Osteoblast (primary cell): ENCODE measurements at regions not wholly inside any gene's neighbourhood (a gene's known extent, or its start where the extent isn't known, plus 50 kb on each side); places are given as distances from the start of the nearest gene placed in this dataset.

Experiments used
- DNase-seq: peaks from one replicate; pipeline ENCODE4 v3.0.0; 2011; ENCODE audit warnings: low spot score, mixed read lengths; ENCODE audit not compliant: insufficient read length; ENCODE audit errors: missing footprints
- H2AFZ ChIP-seq: 2 replicates; pipeline ENCODE4 v1.6.0; 2011; ENCODE audit warnings: mild to moderate bottlenecking, low read length
- H3K27ac ChIP-seq: 2 replicates; pipeline ENCODE4 v1.5.1; 2011; ENCODE audit warnings: mild to moderate bottlenecking, low read depth, low read length, moderate library complexity
- H3K27me3 ChIP-seq: 2 replicates; pipeline ENCODE4 v1.6.0; 2012; ENCODE audit warnings: mild to moderate bottlenecking, control low read depth, inconsistent platforms, low read length, moderate library complexity; ENCODE audit not compliant: insufficient read depth
- H3K36me3 ChIP-seq: 2 replicates; pipeline ENCODE4 v1.5.1; 2011; ENCODE audit warnings: mild to moderate bottlenecking, low read length, control low read depth, moderate library complexity; ENCODE audit not compliant: insufficient read depth
- H3K4me1 ChIP-seq: 2 replicates; pipeline ENCODE4 v1.5.1; 2011; ENCODE audit warnings: mild to moderate bottlenecking, low read length, control low read depth, moderate library complexity; ENCODE audit not compliant: insufficient read depth
- H3K4me2 ChIP-seq: 2 replicates; pipeline ENCODE4 v1.6.0; 2011; ENCODE audit warnings: mild to moderate bottlenecking, low read length; ENCODE audit not compliant: insufficient read depth
- H3K4me3 ChIP-seq: fragments of 200-600 bp; sonication (generic); 3 replicates; pipeline ENCODE4 v1.5.1; 2012; ENCODE audit warnings: mild to moderate bottlenecking, low read length, inconsistent platforms; ENCODE audit not compliant: insufficient read depth
- H3K79me2 ChIP-seq: 2 replicates; pipeline ENCODE4 v1.6.0; 2012; ENCODE audit warnings: mild to moderate bottlenecking, low read length, control low read depth, inconsistent platforms; ENCODE audit not compliant: insufficient read depth
- H3K9me3 ChIP-seq: 2 replicates; pipeline ENCODE4 v1.5.1; 2011; ENCODE audit warnings: low read depth, low read length, control low read depth
- H4K20me1 ChIP-seq: 2 replicates; pipeline ENCODE4 v1.6.0; 2012; ENCODE audit warnings: mild to moderate bottlenecking, low read length, control low read depth; ENCODE audit not compliant: insufficient read depth
- CTCF ChIP-seq: IDR thresholded peaks from 2 replicates; pipeline ENCODE4 v1.5.1; 2011; ENCODE audit warnings: mild to moderate bottlenecking, low read depth, low read length, moderate library complexity; ENCODE audit errors: extremely low read depth

GRCh38 chr6:6769466-6769865 lies 180.9 kb downstream of the LY86 start:
- Histone ChIP-seq H3K4me1 (no peaks in the 10 kb centered on the region), H3K36me3 (no peaks in the 10 kb centered on the region), H4K20me1 (no peaks in the 10 kb centered on the region), H3K27me3 (no peaks in the 10 kb centered on the region), H3K4me2 (no peak overlapping the region), H2AFZ (no peak overlapping the region), H3K27ac (no peak overlapping the region), H3K79me2 (no peaks in the 10 kb centered on the region), H3K4me3 (no peak overlapping the region), H3K9me3 (no peaks in the 10 kb centered on the region)
- TF ChIP-seq CTCF: no peak
- no peak for DNase-seq

GRCh38 chr6:6771224-6771945 lies 182.9 kb downstream of the LY86 start:
- Histone ChIP-seq H3K4me1 (no peaks in the 10 kb centered on the region), H3K36me3 (no peaks in the 10 kb centered on the region), H2AFZ (no peak overlapping the region), H3K27me3 (no peaks in the 10 kb centered on the region), H4K20me1 (no peaks in the 10 kb centered on the region), H3K27ac (no peak overlapping the region), H3K79me2 (no peaks in the 10 kb centered on the region), H3K4me3 (no peak overlapping the region), H3K9me3 (no peaks in the 10 kb centered on the region), H3K4me2 (no peak overlapping the region)
- no peak for DNase-seq
- no peak for TF ChIP-seq CTCF

- Histone ChIP-seq H3K27ac (no peak overlapping the region), H3K4me3 (no peak overlapping the region), H3K9me3 (no peaks in the 10 kb centered on the region), H4K20me1 (no peaks in the 10 kb centered on the region), H3K27me3 (no peaks in the 10 kb centered on the region), H3K4me1 (no peaks in the 10 kb centered on the region), H3K36me3 (no peaks in the 10 kb centered on the region), H2AFZ (no peak overlapping the region), H3K79me2 (no peaks in the 10 kb centered on the region), H3K4me2 (no peak overlapping the region)
- TF ChIP-seq CTCF: no peak
- DNase-seq: no peak
Measured at GRCh38 chr6:6771964-6772363, 183.4 kb downstream of the LY86 start.

- DNase-seq: no peak
- no peaks in the 10 kb centered on the region for H3K27me3 ChIP-seq
- H3K36me3 ChIP-seq: no peaks in the 10 kb centered on the region
- no peak for TF ChIP-seq CTCF
- no peaks in the 10 kb centered on the region for H3K9me3 ChIP-seq
- H3K79me2 ChIP-seq: no peaks in the 10 kb centered on the region
- H3K4me2 ChIP-seq: no peak overlapping the region
- no peak overlapping the region for H2AFZ ChIP-seq
- no peaks in the 10 kb centered on the region for H4K20me1 ChIP-seq
- H3K4me3 ChIP-seq: no peak overlapping the region
- no peaks in the 10 kb centered on the region for H3K4me1 ChIP-seq
- no peak overlapping the region for H3K27ac ChIP-seq
Measured at GRCh38 chr6:6772751-6773150, 184.2 kb downstream of the LY86 start.
